ENCODE measurements at regions not wholly inside any gene's neighbourhood (a gene's known extent, or its start where the extent isn't known, plus 50 kb on each side); places are given as distances from the start of the nearest gene placed in this dataset.

DNA sequence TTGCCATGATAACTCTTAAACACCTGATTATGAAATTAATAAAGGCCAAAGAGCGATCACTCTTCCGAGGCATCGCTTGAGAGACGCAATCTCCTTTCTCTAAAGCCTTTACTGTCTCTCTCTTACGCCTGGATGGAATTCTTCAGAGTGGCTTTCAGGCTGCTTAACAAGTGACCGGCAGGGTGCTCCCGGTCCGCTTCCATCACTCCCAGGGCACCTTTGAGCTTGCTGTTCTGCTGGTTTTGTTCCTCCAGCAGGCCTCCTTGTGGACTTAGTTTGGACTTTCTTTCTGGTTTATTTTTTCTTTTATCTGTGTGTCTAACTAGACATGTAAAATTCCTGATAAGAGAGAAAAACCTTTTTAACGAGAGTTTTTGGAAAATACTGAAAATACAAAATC is 60.9 kb downstream of the MRPL32 start:
- H3K4me3 Mint-ChIP-seq (ENCODE audit: unreplicated experiment): no peak overlapping the region
- no peak overlapping the region for H3K4me2 ChIP-seq (ENCODE audit: low read length)
- no peak overlapping the region for H2AFZ ChIP-seq (ENCODE audit: low read depth, low read length)
- no peak overlapping the region for H3K27ac Mint-ChIP-seq (ENCODE audit: unreplicated experiment)
- H3K9me3 Mint-ChIP-seq (ENCODE audit: unreplicated experiment): no peaks in the 10 kb centered on the region
- no peaks in the 10 kb centered on the region for H3K4me1 ChIP-seq (ENCODE audit: insufficient read depth, low read length)
- H3K27me3 Mint-ChIP-seq (ENCODE audit: low read depth, unreplicated experiment): peaks cover 9% of the 10 kb centered on the region
- no peak overlapping the region for H3K4me3 ChIP-seq (ENCODE audit: insufficient read depth, low read depth, low read length)
- no peak for FAIRE-seq
- H4K20me1 ChIP-seq (ENCODE audit: insufficient read depth, low read length): no peaks in the 10 kb centered on the region
- DNase-seq (ENCODE audit: low read depth): no peak
- no peak for TF ChIP-seq EZH2 (IDR thresholded peaks at IDR 0.05; ENCODE audit: insufficient read depth, low read length)
- TF ChIP-seq, protein P1, sequence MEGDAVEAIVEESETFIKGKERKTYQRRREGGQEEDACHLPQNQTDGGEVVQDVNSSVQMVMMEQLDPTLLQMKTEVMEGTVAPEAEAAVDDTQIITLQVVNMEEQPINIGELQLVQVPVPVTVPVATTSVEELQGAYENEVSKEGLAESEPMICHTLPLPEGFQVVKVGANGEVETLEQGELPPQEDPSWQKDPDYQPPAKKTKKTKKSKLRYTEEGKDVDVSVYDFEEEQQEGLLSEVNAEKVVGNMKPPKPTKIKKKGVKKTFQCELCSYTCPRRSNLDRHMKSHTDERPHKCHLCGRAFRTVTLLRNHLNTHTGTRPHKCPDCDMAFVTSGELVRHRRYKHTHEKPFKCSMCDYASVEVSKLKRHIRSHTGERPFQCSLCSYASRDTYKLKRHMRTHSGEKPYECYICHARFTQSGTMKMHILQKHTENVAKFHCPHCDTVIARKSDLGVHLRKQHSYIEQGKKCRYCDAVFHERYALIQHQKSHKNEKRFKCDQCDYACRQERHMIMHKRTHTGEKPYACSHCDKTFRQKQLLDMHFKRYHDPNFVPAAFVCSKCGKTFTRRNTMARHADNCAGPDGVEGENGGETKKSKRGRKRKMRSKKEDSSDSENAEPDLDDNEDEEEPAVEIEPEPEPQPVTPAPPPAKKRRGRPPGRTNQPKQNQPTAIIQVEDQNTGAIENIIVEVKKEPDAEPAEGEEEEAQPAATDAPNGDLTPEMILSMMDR (IDR thresholded peaks at IDR 0.05; ENCODE audit: insufficient read depth, low read depth, low read length): no peak
- H3K36me3 Mint-ChIP-seq (ENCODE audit: low read depth, unreplicated experiment): peaks cover 3% of the 10 kb centered on the region
- H3K36me3 ChIP-seq (ENCODE audit: insufficient read depth, low read length): no peaks in the 10 kb centered on the region
- H3K79me2 ChIP-seq (ENCODE audit: insufficient read depth, low read length): no peaks in the 10 kb centered on the region
- no peak overlapping the region for H3K27ac ChIP-seq (ENCODE audit: low read depth, low read length)
- peaks cover 4% of the 10 kb centered on the region for H3K27me3 ChIP-seq (ENCODE audit: insufficient read depth, low read length)
- H3K4me1 Mint-ChIP-seq (ENCODE audit: low read depth, unreplicated experiment): no peaks in the 10 kb centered on the region
- no peaks in the 10 kb centered on the region for H3K9me3 ChIP-seq (ENCODE audit: insufficient read depth, low read depth, low read length)
- H3K9ac ChIP-seq (ENCODE audit: low read length): no peak overlapping the region

DNA sequence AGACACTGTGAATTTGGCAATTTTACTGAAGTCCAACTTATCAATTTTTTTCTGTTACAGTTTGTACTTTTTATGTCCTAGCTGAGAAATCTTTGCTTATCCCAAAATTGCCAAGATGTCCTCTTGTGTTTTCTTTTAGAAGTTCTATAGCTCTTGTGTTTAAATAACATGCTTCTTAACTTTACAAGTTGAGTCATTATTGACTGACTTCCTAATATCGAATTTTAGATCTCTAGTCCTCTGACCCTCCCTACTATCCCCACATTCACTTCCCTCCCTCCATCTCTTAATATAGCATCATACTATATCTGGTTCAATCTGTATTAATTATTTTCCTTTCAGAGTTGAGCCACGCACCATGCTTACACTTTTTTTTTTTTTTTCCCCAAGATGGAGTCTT is 61.9 kb downstream of the MRPL32 start:
- Mint-ChIP-seq H3K4me1 (ENCODE audit: low read depth, unreplicated experiment) (no peaks in the 10 kb centered on the region), H3K36me3 (ENCODE audit: low read depth, unreplicated experiment) (no peaks in the 10 kb centered on the region), H3K27me3 (ENCODE audit: low read depth, unreplicated experiment) (peaks cover 10% of the 10 kb centered on the region), H3K4me3 (ENCODE audit: unreplicated experiment) (no peak overlapping the region), H3K9me3 (ENCODE audit: unreplicated experiment) (no peaks in the 10 kb centered on the region), H3K27ac (ENCODE audit: unreplicated experiment) (no peak overlapping the region)
- H3K4me1 ChIP-seq (ENCODE audit: insufficient read depth, low read length): no peaks in the 10 kb centered on the region
- H3K9me3 ChIP-seq (ENCODE audit: insufficient read depth, low read depth, low read length): no peaks in the 10 kb centered on the region
- no peaks in the 10 kb centered on the region for H3K36me3 ChIP-seq (ENCODE audit: insufficient read depth, low read length)
- H3K79me2 ChIP-seq (ENCODE audit: insufficient read depth, low read length): no peaks in the 10 kb centered on the region
- no peak overlapping the region for H2AFZ ChIP-seq (ENCODE audit: low read depth, low read length)
- no peaks in the 10 kb centered on the region for H4K20me1 ChIP-seq (ENCODE audit: insufficient read depth, low read length)
- no peak overlapping the region for H3K27ac ChIP-seq (ENCODE audit: low read depth, low read length)
- peaks cover 4% of the 10 kb centered on the region for H3K27me3 ChIP-seq (ENCODE audit: insufficient read depth, low read length)
- DNase-seq (ENCODE audit: low read depth) (no peak), FAIRE-seq (no peak)
- TF ChIP-seq, protein P1 (IDR thresholded peaks at IDR 0.05; ENCODE audit: insufficient read depth, low read depth, low read length): no peak
- TF ChIP-seq EZH2 (IDR thresholded peaks at IDR 0.05; ENCODE audit: insufficient read depth, low read length): no peak
- H3K4me3 ChIP-seq (ENCODE audit: insufficient read depth, low read depth, low read length): no peak overlapping the region
- H3K9ac ChIP-seq (ENCODE audit: low read length): no peak overlapping the region
- no peak overlapping the region for H3K4me2 ChIP-seq (ENCODE audit: low read length)

GRCh38 chr7:42997611-42998010 is 65.4 kb downstream of the MRPL32 start:
- H3K27ac Mint-ChIP-seq (ENCODE audit: unreplicated experiment): no peak overlapping the region
- DNase-seq (ENCODE audit: low read depth) (no peak), FAIRE-seq (no peak)
- H4K20me1 ChIP-seq (ENCODE audit: insufficient read depth, low read length): no peaks in the 10 kb centered on the region
- no peak overlapping the region for H3K4me3 ChIP-seq (ENCODE audit: insufficient read depth, low read depth, low read length)
- no peak overlapping the region for H3K4me2 ChIP-seq (ENCODE audit: low read length)
- TF ChIP-seq, protein P1 (IDR thresholded peaks at IDR 0.05; ENCODE audit: insufficient read depth, low read depth, low read length): no peak
- no peak for TF ChIP-seq EZH2 (IDR thresholded peaks at IDR 0.05; ENCODE audit: insufficient read depth, low read length)
- H3K9me3 Mint-ChIP-seq (ENCODE audit: unreplicated experiment): no peaks in the 10 kb centered on the region
- H3K4me1 Mint-ChIP-seq (ENCODE audit: low read depth, unreplicated experiment): no peaks in the 10 kb centered on the region
- H3K4me1 ChIP-seq (ENCODE audit: insufficient read depth, low read length): no peaks in the 10 kb centered on the region
- no peak overlapping the region for H3K27ac ChIP-seq (ENCODE audit: low read depth, low read length)
- H3K36me3 ChIP-seq (ENCODE audit: insufficient read depth, low read length): no peaks in the 10 kb centered on the region
- no peak overlapping the region for H3K9ac ChIP-seq (ENCODE audit: low read length)
- H3K27me3 Mint-ChIP-seq (ENCODE audit: low read depth, unreplicated experiment): peaks cover 9% of the 10 kb centered on the region
- H3K9me3 ChIP-seq (ENCODE audit: insufficient read depth, low read depth, low read length): no peaks in the 10 kb centered on the region
- no peaks in the 10 kb centered on the region for H3K79me2 ChIP-seq (ENCODE audit: insufficient read depth, low read length)
- no peaks in the 10 kb centered on the region for H3K27me3 ChIP-seq (ENCODE audit: insufficient read depth, low read length)
- H3K36me3 Mint-ChIP-seq (ENCODE audit: low read depth, unreplicated experiment): no peaks in the 10 kb centered on the region
- H2AFZ ChIP-seq (ENCODE audit: low read depth, low read length): no peak overlapping the region
- no peak overlapping the region for H3K4me3 Mint-ChIP-seq (ENCODE audit: unreplicated experiment)

Measured in astrocyte (in vitro differentiated cells and primary cell).